ENCODE measurements at regions not wholly inside any gene's neighbourhood (a gene's known extent, or its start where the extent isn't known, plus 50 kb on each side); places are given as distances from the start of the nearest gene placed in this dataset.

DNA sequence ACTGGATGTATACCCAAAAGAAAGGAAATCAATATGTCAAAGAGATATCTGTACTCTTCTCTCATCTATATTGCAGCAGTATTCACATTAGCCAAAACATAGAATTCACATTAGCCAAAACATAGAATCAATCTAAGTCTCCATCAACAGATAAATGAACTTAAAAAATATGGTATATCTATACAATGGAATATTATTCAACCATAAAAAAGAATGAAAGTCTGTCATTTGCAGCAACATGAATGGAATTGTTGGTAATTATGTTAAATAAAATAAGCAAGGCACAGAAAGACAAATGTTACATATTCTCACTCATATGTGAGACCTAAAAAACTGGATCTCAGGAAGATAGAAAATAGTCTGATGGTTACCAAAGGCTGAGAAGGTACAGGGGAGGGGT lies 212.1 kb upstream of the ZC3H15 start:
- CTCF ChIA-PET = no interaction called here

DNA sequence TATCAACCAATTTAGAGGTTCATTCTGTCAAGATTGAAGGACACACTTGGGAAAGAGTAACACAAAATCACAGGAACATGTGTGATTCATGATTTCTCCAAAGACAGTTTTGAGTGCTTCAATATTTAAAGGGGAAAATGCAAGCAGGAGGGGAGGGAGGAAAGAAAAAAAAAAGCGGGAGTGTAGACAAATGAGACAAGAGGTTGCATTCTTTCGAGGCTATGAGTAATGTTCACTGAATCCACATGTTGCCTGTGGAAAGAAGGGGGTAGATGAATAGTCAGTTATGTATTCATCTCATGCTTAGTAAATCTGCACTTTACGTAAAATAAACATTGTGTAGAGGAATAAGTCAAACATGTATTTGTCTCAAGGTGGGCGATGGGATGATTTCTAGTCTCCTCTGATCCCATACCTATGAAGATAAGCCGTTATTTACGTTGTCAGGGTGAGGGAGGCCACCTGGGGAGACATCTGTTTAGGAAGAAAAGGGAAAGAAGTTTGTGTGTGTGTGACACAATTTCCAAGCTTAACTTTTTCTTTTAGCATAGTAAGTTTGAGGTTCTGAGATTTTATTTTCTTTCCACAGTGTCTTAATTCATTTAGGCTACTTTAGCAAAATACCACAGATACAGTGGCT lies 211.0 kb upstream of the ZC3H15 start:
- ChIA-PET POLR2A (no interaction called here), CTCF (no interaction called here)

More for the DNA sequence above, 212.1 kb upstream of the ZC3H15 start:
- POLR2A ChIA-PET = no interaction called here

DNA sequence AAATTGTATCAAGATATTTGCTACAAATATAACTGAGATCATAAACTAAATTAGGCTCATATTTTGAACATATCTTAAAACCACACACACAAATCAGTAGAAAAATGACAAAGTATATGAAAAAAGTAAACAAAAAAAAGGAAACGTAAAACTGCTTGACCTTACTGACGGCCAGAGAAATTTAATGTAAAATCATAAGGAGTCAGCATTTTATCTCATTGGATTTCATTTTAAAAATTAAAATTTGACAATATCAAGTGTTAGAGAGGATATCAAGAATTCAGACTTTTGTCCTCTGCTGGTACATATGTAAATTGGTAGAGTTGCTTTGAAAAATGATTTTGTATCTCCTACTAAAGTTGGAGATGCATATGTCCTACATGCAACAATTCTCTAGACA lies 209.2 kb upstream of the ZC3H15 start:
- CTCF ChIA-PET = no interaction called here
- POLR2A ChIA-PET = no interaction called here

DNA sequence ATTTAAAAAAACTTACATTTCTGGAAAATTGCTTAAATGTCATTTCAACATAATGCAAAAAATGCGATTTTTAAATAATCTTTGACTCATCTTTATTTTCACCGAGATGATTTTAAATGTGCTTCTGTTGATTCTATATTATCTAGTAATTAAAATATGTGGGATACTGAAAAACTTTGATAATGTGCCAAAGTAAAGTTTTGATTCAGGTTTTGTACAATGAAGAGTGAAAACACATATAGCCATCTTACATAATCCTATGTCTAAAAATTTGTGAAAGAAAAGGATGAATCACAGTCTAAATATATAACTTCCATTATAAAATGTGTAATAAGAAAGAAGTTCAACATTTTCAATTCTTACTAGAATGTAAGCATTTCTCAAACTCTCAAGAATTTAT lies 204.3 kb upstream of the ZC3H15 start:
- POLR2A ChIA-PET = no interaction called here
- CTCF ChIA-PET = interaction anchor here (1.1 kb wide), 1 partner anchor 19 kb away, joined by 4 read pairs; no protein-coding TSS in a partner anchor

DNA sequence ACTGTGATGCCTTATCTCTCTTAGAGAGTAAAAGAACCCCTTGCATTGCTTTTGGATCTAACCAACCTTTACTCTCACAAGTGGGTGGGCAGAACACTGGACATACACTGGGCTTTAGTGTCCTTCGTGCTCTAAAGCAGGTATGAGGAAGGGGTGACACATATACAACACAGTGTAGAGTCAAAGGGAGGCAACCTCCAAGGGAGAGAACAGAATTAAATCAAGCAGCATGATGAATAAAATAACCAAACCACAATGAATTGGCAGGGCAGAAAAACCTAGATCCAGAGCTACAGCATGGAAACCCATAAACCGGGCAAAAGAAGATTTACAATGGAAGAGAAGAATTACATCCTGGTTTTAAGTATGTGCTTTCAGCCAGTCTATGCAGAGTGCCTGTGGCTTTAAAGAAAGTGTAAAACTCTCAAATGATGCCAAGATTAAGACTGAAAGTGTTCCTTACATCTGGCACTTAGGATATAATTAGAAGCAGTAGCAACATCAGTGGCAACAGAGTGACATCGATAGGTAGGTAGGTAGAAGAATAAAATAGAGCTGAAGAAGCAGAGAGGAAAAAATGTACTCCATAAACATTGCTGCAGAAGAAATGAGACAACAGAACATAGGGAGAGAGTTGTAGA lies 191.7 kb upstream of the ZC3H15 start:
- ChIA-PET POLR2A (no interaction called here), CTCF (no interaction called here)

DNA sequence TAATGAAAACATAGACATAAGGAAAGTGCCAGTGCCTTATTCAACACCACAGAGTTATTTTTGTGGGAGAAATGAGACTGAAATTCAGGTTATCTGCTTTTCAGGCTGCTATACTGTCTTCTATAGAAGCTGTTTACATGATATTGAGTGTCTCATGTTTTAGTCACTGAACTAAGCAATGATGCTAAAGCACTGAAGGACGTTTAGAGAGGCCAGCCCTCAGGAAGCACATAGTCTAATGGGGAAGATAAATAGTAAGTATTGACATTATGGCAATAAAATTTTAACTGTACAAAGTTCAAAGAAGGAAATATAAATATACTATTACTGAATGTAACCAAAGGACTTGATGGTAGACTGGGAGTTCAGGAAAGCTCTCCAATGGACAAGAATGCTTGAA lies 186.4 kb upstream of the ZC3H15 start:
- CTCF ChIA-PET = no interaction called here
- POLR2A ChIA-PET = no interaction called here

DNA sequence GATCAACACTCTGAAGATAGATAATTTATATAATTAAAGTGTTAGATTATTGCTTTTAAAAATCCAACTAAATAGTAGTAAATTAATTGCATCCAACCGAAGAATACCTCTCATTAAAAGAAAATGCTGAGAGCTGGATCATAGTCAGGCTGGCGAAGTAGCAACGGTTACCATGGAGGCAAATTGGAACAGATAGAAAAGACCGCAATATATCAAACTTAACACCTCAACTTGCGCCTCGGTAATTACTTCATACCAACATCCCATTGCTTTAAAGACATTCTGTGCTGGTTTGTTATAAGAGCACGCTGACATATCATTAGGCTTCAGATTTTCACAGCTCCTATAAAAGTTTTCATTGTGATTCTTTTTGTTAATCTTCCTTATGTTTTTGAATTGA lies 183.8 kb upstream of the ZC3H15 start:
- POLR2A ChIA-PET = no interaction called here
- CTCF ChIA-PET = no interaction called here

DNA sequence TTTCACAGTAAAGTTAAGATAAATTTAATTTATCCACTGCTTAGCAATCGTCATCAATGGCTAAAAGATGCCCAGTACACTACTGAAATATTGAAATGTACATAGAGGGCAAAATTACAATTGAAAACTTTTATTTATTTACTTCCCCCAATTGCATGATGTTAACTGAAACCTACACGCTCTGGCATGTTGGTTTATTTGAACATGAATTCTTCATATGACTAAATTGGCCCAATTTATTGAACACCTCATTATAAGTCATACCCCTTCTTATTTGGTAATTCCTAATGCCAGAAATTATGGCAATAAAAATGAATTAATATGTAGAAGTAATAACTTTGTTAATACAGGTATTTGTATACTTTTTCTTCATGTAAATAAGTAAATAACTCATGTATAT lies 183.0 kb upstream of the ZC3H15 start:
- POLR2A ChIA-PET = no interaction called here
- CTCF ChIA-PET = no interaction called here

DNA sequence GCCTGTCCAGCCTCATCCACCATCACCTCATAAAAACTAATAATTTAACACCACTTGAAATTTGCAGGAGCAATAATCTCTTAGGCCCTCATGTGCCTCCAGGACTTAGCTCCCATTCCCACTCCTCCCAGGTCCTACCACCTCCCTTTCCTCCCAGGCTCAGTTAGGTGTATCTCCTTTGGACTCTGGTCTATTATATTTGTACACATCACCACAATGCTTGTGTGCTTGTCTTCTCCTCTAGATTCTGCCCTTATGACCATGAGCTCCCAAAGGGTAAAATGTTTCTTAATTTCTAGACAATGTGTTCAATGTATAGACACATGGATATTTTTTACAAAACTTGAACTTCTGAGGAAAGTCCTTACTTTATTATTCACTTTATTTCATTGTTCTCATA lies 182.0 kb upstream of the ZC3H15 start:
- CTCF ChIA-PET = no interaction called here
- POLR2A ChIA-PET = no interaction called here

DNA sequence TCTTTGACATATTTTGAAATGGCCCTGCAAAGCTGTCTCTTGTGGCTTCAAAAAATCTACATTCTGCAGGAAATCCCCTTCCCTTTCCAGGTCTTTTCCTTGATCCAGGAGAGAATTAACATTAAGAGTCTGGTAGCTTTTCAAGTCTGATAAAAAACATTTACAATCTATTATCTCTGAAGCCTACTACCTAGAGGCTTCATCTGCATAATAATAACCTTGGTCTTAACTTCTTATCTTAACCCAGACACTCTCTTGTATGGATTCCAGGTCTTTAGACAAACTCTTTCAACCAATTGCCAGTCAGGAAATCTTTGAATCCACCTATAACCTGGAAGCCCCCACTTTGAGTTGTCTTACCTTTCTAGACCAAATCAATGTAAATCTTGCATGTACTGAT lies 179.3 kb upstream of the ZC3H15 start:
- CTCF ChIA-PET = no interaction called here
- POLR2A ChIA-PET = no interaction called here

DNA sequence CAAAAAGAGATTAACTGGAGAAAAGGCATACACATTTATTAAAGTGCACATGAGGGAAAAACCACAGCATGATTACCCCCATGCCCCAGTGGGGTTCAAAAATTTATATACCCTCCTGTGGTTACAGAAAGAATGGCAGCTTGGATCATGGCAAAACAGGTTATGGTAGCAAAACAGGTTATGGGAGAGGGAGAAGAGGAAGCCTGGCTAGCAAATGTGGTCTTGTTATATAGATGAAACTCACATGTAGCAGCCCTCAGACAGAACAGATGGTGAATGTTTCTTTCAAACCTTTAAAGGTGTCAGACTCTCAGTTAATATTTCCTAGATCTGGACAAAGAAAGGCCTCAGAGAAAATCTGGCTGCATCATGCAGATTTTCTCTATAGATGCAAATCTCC lies 178.2 kb upstream of the ZC3H15 start:
- CTCF ChIA-PET = no interaction called here
- POLR2A ChIA-PET = no interaction called here

DNA sequence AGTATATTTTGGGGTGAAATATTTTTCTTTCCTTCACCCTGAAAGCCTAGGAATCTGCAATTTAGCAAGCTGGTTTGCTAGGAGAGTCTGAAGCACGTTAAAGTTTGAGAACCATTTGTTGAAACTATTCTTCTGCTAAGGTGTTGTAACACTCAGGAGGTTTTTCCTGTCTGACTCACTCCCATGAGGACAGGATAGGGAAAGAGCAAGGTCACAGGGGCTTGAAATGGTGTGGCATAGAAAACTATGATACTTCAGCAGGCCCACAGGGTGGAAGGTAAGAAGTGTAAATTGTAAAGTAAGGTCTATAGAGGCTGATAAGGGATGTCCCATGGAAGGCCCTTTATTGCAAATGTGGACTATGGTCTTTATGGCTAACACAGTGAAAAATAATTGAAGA lies 177.7 kb upstream of the ZC3H15 start:
- CTCF ChIA-PET = no interaction called here
- POLR2A ChIA-PET = no interaction called here

DNA sequence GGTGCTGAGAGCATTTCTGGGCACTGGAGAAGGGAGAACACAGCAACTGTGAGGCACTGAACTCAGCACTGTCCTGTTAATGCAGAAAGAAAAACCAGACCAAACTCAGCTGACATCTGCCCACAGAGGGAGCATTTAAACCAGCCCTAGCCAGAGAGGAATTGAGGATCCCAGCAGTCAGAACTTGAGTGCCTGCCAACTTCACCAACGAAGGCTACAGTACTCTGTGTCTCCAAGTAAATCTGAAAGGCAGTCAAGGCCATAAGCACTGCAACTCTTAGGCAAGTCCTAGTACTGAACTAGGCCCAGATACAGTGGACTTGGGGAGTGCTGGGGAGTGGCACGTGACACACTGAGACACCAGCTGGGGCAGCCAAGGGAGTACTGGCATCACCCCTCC lies 176.2 kb upstream of the ZC3H15 start:
- CTCF ChIA-PET = no interaction called here
- POLR2A ChIA-PET = no interaction called here

DNA sequence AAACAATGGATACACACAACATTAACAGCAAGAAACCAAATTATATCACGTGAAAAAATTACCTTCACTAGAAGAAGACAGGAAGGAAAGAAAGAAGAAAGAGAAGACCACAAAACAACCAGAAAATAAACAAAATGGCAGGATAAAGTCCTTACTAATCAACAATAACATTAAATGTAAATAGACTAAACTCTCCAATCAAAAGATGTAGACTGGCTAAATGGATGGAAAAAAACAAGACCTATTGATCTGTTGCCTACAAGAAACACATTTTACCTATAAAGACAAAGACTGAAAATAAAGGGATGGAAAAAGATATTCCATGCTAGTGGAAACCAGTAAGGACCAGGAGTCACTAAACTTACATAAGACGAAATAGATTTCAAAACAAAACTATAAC lies 167.0 kb upstream of the ZC3H15 start:
- ChIA-PET POLR2A (no interaction called here), CTCF (no interaction called here)

DNA sequence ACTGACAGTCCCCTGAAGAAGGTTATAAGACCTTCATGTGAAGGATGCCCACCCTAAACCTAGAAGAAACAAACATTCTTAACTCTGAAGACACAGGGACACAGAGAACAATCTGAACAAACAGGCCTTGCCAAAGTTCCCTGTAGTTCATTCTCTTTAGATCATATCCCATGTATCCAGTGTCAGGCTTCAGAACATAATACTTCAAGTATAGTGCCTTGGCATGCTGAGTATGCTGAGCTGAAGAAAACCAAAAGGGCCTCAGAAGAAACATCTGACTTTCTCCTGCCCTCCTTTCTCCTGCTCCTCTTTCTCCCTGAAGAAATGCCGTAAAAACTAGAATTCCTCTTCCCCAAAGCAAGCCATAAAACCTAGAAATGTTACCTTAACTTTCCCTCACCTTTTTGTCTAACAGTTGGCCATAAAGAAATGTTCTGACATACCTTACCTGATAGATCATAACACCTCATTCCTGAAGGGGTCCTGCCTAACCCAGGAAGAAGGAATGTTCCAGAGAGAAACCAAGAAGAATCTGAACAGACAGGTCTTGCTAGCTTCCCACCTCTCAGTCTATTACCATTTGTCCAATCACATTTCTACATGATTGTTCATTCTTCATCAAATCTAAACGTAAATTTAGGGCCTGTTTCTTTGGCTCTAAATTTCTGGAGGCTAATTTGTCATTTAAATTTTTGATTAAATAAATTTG lies 160.1 kb upstream of the ZC3H15 start:
- ChIA-PET POLR2A (no interaction called here), CTCF (no interaction called here)

DNA sequence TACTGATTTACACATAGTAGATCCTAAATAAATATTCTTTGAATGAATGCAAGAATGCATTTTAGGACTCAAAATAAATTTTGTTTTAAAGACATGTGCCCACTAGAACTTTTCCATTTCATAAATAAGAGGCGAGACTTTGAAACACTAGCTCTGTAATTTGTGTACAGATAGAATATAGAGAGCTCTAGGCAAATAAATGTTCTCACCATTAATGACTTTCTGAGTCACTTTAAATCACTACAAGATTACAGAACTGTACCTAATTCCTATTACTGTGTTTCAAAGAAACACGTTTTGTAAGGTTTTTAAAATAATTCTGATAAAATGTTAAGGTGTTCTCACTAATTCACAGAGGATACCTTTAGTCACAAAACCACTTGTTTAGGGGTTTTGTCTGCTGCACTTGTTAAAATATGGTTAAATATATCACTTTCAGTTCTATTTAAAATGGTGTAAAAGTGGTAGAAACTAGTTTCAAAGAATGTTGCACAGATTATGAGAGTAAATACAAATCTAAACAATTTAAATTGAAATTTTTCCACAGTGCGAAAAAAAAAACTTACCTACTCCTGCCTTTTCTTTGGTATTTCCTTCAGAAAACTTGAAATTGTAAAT lies 158.7 kb upstream of the ZC3H15 start:
- POLR2A ChIA-PET = no interaction called here
- CTCF ChIA-PET = no interaction called here

DNA sequence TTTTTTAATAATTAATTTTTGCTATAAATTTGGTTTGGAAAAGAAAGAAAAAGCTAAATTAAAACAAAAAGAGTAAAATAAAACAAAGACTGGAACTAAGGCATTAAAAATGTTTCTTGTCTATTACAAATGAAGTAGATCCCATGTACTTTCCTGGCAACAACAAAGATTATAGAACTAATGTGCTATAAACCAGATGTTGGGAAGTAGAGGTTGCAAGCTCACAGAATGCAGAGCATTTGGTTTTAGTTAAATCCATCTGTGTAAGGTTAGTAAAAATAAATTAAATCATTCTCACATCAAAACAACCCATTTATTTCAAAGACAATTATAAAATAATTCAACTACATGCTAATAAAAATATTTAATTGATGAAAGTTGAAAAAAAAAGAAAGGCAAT lies 157.2 kb upstream of the ZC3H15 start:
- ChIA-PET CTCF (no interaction called here), POLR2A (no interaction called here)

DNA sequence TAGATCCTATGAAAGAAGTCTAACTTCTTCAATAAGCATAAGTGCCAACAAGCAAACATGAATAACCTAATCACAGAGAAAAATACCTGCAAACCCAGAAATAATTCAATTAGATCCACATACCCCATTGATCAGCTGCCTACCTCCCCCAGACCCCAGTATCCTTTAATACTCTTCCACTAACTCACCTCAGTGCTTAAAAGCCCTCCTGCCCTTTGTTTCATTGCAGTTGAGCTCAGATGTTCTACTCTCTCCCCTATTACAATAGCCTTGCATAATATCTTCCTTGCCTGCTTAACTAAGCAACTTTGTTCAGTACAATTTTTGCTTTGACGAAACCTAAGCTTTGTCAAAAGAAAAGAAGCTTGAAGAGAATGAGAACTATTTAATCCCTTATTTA lies 156.0 kb upstream of the ZC3H15 start:
- POLR2A ChIA-PET = no interaction called here

DNA sequence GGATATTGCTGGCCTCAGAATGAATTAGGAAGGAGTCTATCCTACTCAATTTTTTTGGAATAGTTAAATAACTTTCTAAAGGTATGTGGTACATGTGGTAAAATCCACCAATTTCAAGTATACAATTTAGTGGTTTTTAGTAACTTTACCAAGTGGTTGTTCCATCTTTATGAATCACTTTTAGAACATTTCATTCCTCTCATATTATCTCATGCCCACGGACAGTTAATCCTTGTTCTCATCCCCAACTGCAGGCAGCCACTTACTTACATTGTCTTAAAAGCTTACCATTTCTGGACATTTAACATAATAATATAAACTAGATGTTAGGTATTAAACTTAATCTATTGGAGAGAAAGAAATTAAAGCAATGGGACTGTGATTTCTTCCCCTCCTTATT lies 146.3 kb upstream of the ZC3H15 start:
- ChIA-PET POLR2A (no interaction called here), CTCF (no interaction called here)

More for the DNA sequence above, 156.0 kb upstream of the ZC3H15 start:
- CTCF ChIA-PET = interaction anchor here (0.7 kb wide), 1 partner anchor 73 kb away, joined by 3 read pairs; no protein-coding TSS in a partner anchor

DNA sequence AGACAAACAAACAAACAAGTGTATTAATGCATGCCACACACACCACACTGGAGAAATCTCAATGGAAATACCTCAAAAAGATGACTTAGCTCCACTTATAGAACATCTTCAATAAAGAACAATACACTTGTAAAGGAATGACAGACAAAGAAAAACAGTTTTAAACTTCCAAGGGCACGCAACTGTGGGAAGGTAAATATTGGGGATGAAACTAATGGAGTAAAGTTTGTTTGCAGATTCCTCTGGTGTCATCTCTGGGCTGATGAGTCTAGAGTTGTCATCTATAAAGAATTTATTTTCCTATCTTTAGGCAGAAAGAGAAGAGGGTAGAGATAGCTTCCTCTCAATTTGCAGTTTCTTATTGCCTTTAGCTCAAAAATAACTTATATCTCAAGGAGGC lies 144.0 kb upstream of the ZC3H15 start:
- ChIA-PET POLR2A (no interaction called here), CTCF (no interaction called here)

DNA sequence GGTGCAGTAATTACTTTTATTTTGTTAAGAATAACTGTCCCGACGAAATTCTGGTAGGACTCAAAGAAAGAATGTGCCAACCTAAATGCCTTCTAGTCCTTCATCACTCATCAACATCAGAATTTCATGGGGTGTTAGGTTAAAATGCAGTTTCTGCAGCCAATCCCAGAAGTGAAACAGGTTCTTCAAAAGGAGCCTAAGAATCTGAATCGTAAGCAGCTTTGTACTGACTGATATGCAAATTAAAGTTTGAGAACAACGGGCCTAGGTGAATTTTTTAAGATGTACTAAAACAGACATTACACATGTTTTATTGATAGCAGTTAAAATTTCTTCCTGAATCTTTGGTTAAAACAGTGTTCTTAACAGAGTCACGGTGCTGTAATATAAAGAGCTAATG lies 140.3 kb upstream of the ZC3H15 start:
- ChIA-PET POLR2A (no interaction called here), CTCF (no interaction called here)

All from activated CD8-positive, alpha-beta memory T cell treated with anti-CD3 and anti-CD28 coated beads for 36 hours (primary cell).